ENCODE measurements at regions not wholly inside any gene's neighbourhood (a gene's known extent, or its start where the extent isn't known, plus 50 kb on each side); places are given as distances from the start of the nearest gene placed in this dataset.
"Not testable (repeated sequence)": the region's sequence is repeated elsewhere in the genome, so short reads cannot be mapped to it uniquely, and the experiment has no call there.

- in situ Hi-C loops (cut with HindIII; ENCODE audit: low sequenced_read_pairs): no loop called here
- DNase-seq (ENCODE audit: low spot score): no peak
Observed at GRCh38 chr5:169374761-169375160, 73.8 kb upstream of the SLIT3 start.

GRCh38 chr5:169374111-169374510, 73.2 kb upstream of the SLIT3 start:
- DNase-seq (ENCODE audit: low spot score): no peak
- in situ Hi-C loops (cut with HindIII; ENCODE audit: low sequenced_read_pairs): no loop called here

GRCh38 chr5:169371801-169372200, 70.9 kb upstream of the SLIT3 start:
- in situ Hi-C loops (cut with HindIII; ENCODE audit: low sequenced_read_pairs); DNase-seq (ENCODE audit: low spot score): not testable (repeated sequence)

GRCh38 chr5:169369130-169369529, 68.2 kb upstream of the SLIT3 start:
- no peak for DNase-seq (ENCODE audit: low spot score)
- in situ Hi-C loops (cut with HindIII; ENCODE audit: low sequenced_read_pairs): no loop called here

- in situ Hi-C loops (cut with HindIII; ENCODE audit: low sequenced_read_pairs): no loop called here
- DNase-seq (ENCODE audit: low spot score): no peak
Observed at GRCh38 chr5:169367861-169368260, 66.9 kb upstream of the SLIT3 start.

GRCh38 chr5:169357291-169357690, 56.4 kb upstream of the SLIT3 start:
- DNase-seq (ENCODE audit: low spot score): no peak
- in situ Hi-C loops (cut with HindIII; ENCODE audit: low sequenced_read_pairs): no loop called here

GRCh38 chr5:169356811-169357210, 55.9 kb upstream of the SLIT3 start:
- DNase-seq (ENCODE audit: low spot score): no peak
- in situ Hi-C loops (cut with HindIII; ENCODE audit: low sequenced_read_pairs): no loop called here

GRCh38 chr5:169356181-169356580, 55.2 kb upstream of the SLIT3 start:
- in situ Hi-C loops (cut with HindIII; ENCODE audit: low sequenced_read_pairs): no loop called here
- no peak for DNase-seq (ENCODE audit: low spot score)

GRCh38 chr5:169354921-169355320, 54.0 kb upstream of the SLIT3 start:
- in situ Hi-C loops (cut with HindIII; ENCODE audit: low sequenced_read_pairs): no loop called here
- DNase-seq (ENCODE audit: low spot score): no peak

GRCh38 chr5:169354263-169354662, 53.3 kb upstream of the SLIT3 start:
- in situ Hi-C loops (cut with HindIII; ENCODE audit: low sequenced_read_pairs): no loop called here
- DNase-seq (ENCODE audit: low spot score): no peak

GRCh38 chr5:169352901-169353300, 52.0 kb upstream of the SLIT3 start:
- DNase-seq (ENCODE audit: low spot score): no peak
- in situ Hi-C loops (cut with HindIII; ENCODE audit: low sequenced_read_pairs): no loop called here

- no peak for DNase-seq (ENCODE audit: low spot score)
- in situ Hi-C loops (cut with HindIII; ENCODE audit: low sequenced_read_pairs): no loop called here
Observed at GRCh38 chr5:169351721-169352120, 50.8 kb upstream of the SLIT3 start.

- in situ Hi-C loops (cut with HindIII; ENCODE audit: low sequenced_read_pairs): no loop called here
- peak; percentile 2 for DNase-seq (ENCODE audit: low spot score)
Observed at GRCh38 chr5:169350759-169351240, 49.9 kb upstream of the SLIT3 start.

Measured in G401 (cell line).